Testis (tissue), 2 donors: ENCODE measurements at regions not wholly inside any gene's neighbourhood (a gene's known extent, or its start where the extent isn't known, plus 50 kb on each side); places are given as distances from the start of the nearest gene placed in this dataset.
A peak's percentile ranks its signal among the peaks of the same experiment; 100 is the strongest.

Experiments
- DNase-seq: peaks from one replicate; pipeline ENCODE4 v3.0.0-alpha.2; 2019
- H3K27ac ChIP-seq, 2 donors: fragments of 200-600 bp; sonication (generic); one replicate each; pipeline ENCODE4 v1.5.1; 2019
- H3K27me3 ChIP-seq: fragments of 200-600 bp; sonication (generic); one replicate; pipeline ENCODE4 v1.5.1; 2019
- H3K36me3 ChIP-seq: fragments of 200-600 bp; sonication (generic); one replicate; pipeline ENCODE4 v1.5.1; 2017; ENCODE audit warnings: low read depth; ENCODE audit errors: missing control alignments
- H3K4me1 ChIP-seq: fragments of 200-600 bp; sonication (generic); one replicate; pipeline ENCODE4 v1.5.1; 2019
- H3K4me3 ChIP-seq, 2 donors: fragments of 200-600 bp; sonication (generic); one replicate each; pipeline ENCODE4 v1.5.1; 2017 to 2019
- H3K9me3 ChIP-seq: fragments of 200-600 bp; sonication (generic); one replicate; pipeline ENCODE4 v1.5.1; 2017
- POLR2A ChIP-seq: fragments of 450-650 bp; IDR thresholded peaks from one replicate; pipeline ENCODE4 v1.6.1; 2017; ENCODE audit warnings: antibody characterized with exemption, mild to moderate bottlenecking, moderate library complexity
- WGBS, 2 donors: methylation state at CpG; one replicate each; pipeline ENCODE4 v1.1.5; 2018; 5-methylcytosine and 5-hydroxymethylcytosine counted together
- intact Hi-C: fragments of 100-400 bp; cut with DNase I; formaldehyde crosslinking; loops from one replicate; pipeline ENCODE4 v1.15.1; 2023; ENCODE audit warnings: low total_unique reads
- TF ChIP-seq, protein P1 (sequence below), 3 experiments: fragments of 450-650 bp in 2 of 3; fragments of 200-600 bp in 1 of 3; sonication (generic) in 1 of 3; IDR thresholded peaks; one replicate each; pipeline ENCODE4 v1.5.1; 2016 to 2019; ENCODE audit warnings: antibody characterized with exemption in 3 of 3, mild to moderate bottlenecking in 2 of 3, moderate library complexity in 1 of 3

DNA sequence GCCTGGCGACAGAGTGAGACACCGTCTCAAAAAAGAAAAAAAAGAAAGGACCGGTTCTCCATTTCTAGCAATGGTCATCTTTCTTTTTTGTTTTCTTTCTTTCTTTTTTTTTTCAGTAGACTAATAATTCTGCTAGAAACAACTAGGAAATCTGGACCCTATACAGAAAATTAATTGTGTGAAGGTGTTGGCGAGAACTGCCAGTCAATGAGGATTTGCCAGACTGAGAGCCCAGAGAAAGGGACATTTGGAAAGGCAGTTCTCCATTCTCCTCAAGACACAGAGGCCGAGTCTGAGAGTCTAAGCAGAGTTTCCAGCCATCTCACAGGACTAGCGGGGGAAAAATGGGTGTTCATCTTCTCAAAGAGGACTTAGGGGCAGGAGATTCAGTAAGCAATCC is 123.6 kb upstream of the GPC1 start:
- H3K4me3 ChIP-seq, result no peak overlapping the region
- intact Hi-C loops, result no loop called here
- no peaks in the 10 kb centered on the region for H3K27me3 ChIP-seq
- 90 to 93% methylated on average over 6 of the region's 6 CpGs for WGBS, 2 donors
- no peaks in the 10 kb centered on the region for H3K9me3 ChIP-seq
- no peaks in the 10 kb centered on the region for H3K4me1 ChIP-seq
- H3K36me3 ChIP-seq, result no peaks in the 10 kb centered on the region
- no peak overlapping the region for H3K27ac ChIP-seq
- TF ChIP-seq POLR2A, result no peak
- TF ChIP-seq, protein P1, sequence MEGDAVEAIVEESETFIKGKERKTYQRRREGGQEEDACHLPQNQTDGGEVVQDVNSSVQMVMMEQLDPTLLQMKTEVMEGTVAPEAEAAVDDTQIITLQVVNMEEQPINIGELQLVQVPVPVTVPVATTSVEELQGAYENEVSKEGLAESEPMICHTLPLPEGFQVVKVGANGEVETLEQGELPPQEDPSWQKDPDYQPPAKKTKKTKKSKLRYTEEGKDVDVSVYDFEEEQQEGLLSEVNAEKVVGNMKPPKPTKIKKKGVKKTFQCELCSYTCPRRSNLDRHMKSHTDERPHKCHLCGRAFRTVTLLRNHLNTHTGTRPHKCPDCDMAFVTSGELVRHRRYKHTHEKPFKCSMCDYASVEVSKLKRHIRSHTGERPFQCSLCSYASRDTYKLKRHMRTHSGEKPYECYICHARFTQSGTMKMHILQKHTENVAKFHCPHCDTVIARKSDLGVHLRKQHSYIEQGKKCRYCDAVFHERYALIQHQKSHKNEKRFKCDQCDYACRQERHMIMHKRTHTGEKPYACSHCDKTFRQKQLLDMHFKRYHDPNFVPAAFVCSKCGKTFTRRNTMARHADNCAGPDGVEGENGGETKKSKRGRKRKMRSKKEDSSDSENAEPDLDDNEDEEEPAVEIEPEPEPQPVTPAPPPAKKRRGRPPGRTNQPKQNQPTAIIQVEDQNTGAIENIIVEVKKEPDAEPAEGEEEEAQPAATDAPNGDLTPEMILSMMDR (IDR thresholded peaks at IDR 0.05), result no peak
- no peak for DNase-seq

DNA sequence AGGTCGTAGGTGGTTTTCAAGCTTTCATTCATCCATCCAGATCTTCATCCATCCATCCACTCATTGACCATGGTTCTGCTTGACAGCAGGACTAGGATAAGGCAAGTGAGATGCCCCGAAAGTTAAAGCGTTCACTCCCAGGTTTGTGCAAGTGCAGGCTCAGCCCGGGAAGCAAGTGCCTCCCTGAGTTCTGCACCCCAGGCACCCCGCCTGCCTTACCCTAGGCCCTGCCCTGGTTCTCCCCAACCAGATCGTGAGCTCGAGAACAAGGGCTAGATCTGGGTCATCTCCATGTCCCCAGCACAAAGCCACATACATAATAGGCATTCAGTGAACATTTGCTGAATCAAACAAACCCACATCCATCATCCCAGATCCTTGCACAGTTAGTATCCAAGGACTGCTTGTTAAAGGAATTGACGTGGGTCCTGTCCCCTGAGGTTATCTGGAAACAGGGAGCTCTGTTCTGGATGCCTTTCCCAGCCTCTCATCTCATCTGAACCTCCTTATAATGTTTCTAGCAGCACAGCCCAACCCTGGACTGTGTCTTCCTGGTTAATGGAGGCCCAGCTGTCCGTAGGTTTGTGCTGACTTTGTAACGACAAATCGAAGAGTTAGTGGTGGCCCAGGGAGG is 116.1 kb upstream of the GPC1 start:
- no peaks in the 10 kb centered on the region for H3K9me3 ChIP-seq
- no peak for DNase-seq
- no peak overlapping the region for H3K27ac ChIP-seq
- no peak for TF ChIP-seq POLR2A
- TF ChIP-seq, protein P1 (IDR thresholded peaks at IDR 0.05), result no peak
- H3K36me3 ChIP-seq, result no peaks in the 10 kb centered on the region
- peaks cover 22% of the 10 kb centered on the region for H3K4me1 ChIP-seq
- intact Hi-C loops, result no loop called here
- no peak overlapping the region for H3K4me3 ChIP-seq
- 72 to 92% methylated on average over 6 to 11 of the region's 11 CpGs for WGBS, 2 donors
- no peaks in the 10 kb centered on the region for H3K27me3 ChIP-seq

DNA sequence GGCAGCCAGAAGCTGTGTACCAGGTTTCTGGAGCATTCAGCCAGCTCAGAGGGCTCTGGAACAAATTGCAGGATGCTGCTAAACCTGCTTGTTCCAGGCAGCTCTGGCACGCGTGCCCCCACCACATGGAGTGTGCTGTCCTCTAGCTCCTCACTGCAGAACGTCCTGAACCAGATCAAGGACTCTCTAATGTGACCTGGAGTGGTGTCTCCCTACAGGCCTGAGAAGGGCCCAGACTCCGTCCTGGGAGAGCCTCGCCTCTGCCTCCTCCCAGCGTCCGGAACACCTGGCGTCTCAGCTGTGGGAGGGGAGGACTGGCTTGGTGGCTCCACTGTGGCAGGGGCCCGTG is 115.6 kb upstream of the GPC1 start:
- Histone ChIP-seq H3K27ac (peak overlapping the region in 1 of 2 donors; percentile 44), H3K36me3 (no peaks in the 10 kb centered on the region), H3K4me3 (no peak overlapping the region), H3K27me3 (no peaks in the 10 kb centered on the region), H3K4me1 (peaks cover 22% of the 10 kb centered on the region), H3K9me3 (no peaks in the 10 kb centered on the region)
- TF ChIP-seq POLR2A, result no peak
- TF ChIP-seq, protein P1 (IDR thresholded peaks at IDR 0.05), result no peak
- 58% methylated on average over 9 of the region's 9 CpGs; no CpG with 5 or more reads in 1 of the 2 donors for WGBS, 2 donors
- intact Hi-C loops, result no loop called here
- peak; percentile 50 for DNase-seq

DNA sequence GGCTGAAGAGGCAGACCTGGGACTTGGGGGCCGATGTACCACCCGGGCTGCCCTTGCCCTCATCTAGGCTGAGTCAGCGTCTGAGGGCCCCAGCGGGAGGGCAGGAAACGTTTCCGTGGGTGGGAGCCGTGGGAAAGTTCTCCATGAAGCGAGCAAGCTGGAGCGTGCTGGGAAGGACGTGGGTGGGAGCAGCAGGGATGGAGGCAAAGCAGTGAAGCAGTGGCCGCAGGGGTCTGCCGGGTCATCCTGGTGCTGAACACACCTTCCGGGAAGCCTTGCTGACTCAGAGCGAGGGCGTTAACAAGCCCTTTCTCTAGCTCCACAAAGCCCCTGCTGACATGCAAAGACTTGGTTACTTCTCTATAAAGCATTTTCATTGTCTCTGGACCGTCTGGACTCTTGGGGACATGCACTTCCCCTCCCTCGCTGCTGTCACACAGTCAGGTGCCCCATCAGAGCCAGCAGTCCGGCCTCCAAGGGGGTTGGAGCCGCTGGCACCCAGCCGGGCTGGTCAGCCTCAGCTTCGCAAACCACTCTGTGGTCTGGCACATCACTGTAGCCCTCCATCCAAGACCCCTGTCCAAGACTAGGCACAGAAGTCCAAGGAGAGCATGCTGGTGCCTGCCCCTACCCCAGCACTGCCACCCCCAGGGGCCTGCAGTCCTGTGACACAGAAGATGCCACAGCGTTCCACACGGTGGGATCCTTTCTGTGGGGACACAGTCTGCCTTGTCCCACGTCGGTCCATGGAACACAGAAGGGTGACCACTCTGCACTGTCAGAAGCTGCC is 115.1 kb upstream of the GPC1 start:
- DNase-seq, result no peak
- Histone ChIP-seq H3K9me3 (no peaks in the 10 kb centered on the region), H3K36me3 (no peaks in the 10 kb centered on the region), H3K4me1 (peaks cover 24% of the 10 kb centered on the region), H3K27ac (peak overlapping the region in 1 of 2 donors; percentile 44), H3K27me3 (no peaks in the 10 kb centered on the region), H3K4me3 (no peak overlapping the region)
- 49 to 55% methylated on average over 19 to 25 of the region's 25 CpGs for WGBS, 2 donors
- TF ChIP-seq POLR2A, result no peak
- TF ChIP-seq, protein P1 (IDR thresholded peaks at IDR 0.05), result no peak
- intact Hi-C loops, result no loop called here
